CD4-positive, alpha-beta T cell treated with Interleukin-21 for 1 hour (primary cell): ENCODE measurements at regions not wholly inside any gene's neighbourhood (a gene's known extent, or its start where the extent isn't known, plus 50 kb on each side); places are given as distances from the start of the nearest gene placed in this dataset.
"Not testable (repeated sequence)": the region's sequence is repeated elsewhere in the genome, so short reads cannot be mapped to it uniquely, and the experiment has no call there.

Experiments used
- DNase-seq: peaks from one replicate; pipeline ENCODE4 v3.0.0-alpha.2; 2020

DNA sequence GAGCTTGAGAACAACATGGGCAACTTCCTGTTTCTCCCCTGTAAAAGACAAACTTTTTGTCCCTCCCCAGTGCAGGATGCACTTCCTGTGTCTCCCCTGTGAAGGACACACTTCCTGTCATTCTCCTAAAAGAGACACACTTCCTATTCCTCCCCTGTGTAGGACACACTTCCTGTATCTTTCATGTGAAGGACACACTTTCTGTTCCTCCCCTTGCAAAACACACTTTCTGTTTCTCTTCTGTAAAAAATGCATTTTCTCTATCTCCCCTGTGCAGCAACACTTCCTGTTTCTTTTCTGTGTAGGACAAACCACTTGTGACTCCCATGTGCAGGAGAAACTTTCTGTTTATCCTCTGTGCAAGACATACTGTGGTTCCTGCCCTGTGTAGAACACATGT, 488.6 kb upstream of the USP9Y start:
- no peak for DNase-seq

DNA sequence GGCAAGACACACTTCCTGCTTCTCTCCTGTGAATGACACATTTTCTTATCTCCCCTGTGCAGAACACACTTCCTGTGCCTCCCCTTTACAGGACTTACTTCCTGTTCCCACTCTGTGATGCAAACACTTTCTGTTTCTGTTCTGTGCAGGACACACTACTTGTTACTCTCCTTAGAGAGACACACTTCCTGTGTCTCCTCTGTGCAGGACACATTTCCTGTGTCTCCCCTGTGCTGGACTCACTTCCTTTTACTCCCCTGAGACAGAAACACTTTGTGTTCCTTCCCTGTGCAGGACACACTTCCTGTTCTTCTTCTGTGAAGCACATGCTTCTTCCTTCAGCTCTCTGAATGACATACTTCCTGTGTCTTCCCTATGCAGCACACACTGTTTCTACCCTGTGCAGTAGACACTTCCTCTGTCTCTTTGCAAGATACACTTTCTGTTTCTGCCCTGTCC, 485.4 kb upstream of the USP9Y start:
- DNase-seq = peak; percentile 22

DNA sequence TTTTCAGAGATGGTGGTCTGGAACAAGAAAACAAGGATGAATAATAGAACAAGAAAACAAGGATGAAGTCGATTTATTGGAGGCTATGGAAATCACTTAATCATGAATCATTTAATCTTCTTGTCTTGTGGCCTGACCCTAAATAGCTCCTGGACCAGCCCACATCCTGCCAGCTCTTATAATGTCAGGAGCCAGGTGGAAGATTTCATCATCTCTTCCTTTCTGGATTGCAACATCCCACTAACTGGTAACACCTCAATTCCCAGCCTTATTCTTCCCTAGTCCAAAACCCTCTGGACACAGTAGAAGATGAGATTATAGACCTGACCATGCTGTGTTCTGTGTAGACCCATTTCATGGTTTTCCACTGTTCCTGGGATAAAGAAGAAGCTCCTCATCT, 470.1 kb upstream of the USP9Y start:
- no peak for DNase-seq

DNA sequence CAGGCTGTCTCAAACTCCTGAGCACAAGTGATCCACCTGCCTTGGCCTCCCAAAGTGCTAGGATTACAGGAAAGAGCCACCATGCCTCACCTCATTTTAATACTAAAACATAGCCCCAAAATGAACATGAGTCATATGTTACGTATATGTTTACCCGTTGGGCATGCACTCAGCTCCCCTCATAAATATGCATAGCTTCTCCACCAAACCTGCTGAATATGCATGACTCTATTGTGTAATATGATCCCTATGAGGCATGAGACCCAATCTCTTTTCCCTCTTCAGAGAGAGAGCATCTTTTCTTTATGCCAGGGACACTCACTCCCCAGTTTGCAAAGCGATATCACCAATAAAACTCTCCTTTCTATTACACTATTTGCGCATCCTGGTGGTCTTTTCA, 464.6 kb upstream of the USP9Y start:
- DNase-seq = no peak

DNA sequence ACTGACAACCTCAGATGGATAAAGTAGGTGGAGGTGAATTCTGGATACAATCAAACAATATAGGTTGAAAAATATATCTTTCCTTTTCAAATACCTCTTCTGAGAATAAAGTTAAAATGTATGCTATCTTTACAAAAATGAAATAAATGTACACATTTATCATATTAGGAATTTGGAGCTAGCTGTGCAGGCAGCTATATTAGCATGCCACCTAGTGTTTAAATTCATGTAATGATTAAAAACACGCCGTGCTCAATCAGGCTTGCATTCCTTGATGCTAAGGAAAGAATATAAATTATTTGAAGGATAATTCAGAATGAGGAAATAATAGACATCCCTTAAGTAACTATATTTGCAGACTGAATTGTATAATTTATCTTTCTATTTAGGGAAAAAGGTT, 460.7 kb upstream of the USP9Y start:
- not testable (repeated sequence) for DNase-seq

DNA sequence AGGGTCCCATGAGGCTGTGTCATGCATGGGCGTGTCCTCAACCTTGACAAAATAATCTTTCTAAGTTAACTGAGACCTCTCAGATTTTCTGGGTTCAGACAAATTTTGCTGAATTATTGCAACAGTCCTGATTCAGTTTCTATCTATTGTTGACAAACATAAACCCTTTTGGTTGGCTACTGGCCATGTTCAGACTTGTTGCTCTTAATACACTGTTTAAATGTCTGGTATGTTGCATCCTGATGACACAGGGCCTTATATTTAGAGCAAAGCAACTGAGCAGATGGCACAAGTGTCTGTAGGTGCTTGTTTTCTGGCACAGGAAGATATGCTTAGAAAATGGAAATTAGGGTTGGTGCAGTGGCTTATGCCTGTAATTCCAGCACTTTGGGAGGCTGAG, 456.9 kb upstream of the USP9Y start:
- DNase-seq = no peak

DNA sequence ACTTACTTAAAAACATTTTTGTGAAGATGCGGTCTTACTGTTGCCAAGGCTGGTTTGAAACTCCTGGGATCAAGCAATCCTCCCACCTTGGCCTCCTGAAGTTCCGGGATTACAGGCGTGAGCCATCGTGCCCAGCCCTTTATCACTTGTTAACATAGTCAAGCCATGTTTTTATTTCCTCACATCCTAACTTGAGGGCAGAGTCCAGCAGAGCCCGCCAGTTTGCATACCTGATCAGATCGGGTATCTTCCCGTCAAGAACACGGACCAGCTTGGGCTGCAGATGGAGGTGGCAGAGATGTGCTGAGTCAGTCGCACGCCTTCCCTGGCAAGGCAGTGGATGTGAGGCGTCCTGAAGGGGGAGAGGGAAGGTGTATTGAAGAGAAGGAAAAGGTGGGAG, 447.3 kb upstream of the USP9Y start:
- DNase-seq = no peak

DNA sequence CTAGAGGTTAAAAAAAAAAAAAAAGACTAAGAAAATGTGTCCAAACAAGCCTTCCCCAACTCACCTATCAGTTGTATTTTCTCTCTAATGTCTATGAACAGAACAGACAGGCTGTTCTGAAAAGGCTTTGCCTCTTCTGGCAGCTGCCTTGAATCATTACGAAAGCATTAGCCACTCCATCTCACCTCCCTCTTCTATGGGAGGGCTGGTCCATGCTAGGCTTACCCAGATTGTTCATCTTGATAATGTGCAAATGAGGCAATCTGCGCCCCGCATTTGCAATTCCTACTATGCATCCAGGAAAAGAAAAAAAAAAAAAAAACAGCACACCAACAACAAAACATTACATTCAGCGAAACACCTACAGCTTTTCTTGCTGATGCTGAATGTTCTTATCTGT, 429.9 kb upstream of the USP9Y start:
- no peak for DNase-seq

DNA sequence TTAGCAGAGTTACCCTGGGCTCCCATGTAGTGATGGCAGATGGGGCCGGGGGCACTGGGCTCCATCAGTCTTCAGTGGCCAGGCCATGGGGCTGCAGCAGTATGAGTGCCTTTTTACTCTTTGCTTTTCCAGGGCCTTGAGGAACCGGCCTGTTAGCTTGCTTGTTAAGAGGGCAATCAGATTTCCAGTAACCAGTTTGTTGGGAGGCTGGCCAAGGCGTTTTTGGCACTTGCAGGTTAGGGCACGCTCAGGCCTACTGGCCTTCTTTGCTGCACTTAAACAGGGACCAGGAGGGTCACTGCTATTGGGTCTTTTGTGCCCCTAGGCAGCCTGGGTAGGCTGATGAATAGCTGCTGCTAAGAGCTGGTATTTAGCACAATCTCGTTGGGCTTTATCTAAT, 415.4 kb upstream of the USP9Y start:
- DNase-seq = no peak

DNA sequence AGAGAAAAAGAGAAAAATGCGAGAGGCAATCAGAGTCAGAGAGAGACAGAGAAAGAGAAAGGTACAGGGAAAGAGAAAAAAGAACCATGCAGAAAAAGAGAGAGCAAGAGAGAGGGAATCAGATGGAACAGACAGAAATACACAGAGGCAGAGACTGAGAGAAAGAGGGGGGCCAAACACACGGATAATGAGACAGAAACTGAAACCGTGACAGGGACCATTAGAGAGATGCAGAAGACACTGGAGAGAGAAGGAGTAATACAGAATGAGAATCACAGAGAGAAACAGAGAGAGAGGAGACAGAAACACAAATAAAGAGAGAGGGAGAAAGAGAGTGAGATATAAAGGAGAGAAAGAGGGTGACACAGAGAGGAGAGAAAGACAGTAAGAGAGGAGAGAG, 412.1 kb upstream of the USP9Y start:
- no peak for DNase-seq

DNA sequence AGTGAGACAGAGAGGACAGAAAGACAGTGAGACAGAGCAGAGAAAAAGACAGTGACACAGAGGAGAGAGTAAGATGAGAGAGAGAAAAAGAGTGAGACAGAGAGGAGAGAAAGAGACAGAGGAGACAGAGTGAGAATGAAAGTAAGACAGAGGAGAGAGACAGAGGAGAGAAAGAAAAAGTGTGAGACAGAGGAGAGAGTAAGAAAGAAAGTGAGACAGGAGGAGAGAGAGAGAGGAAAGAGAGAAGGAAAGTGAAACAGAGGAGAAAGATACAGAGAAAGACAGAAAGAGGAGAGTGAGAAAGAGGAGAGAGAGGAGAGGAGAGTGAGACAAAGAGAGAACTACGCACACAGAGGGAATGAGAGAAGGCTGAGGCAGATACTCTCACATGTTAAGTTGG, 411.6 kb upstream of the USP9Y start:
- no peak for DNase-seq

DNA sequence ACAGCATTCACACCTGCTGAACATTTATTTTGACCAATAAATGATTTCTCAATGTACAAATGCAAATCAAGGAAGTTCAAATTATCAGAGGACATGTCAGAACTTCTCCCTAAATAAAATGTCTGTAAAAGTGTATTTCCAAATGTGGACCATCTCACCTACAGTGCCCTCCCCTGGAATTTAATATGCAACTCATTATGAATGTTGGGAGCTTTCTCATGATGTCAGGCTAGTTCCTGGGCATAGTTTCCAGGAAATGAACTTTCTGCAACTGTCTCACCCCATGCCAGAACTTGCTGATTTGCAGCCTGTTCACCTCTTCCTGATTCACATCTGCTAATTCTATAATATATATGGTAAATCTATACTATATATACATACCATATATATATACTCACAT, 408.5 kb upstream of the USP9Y start:
- DNase-seq = no peak

DNA sequence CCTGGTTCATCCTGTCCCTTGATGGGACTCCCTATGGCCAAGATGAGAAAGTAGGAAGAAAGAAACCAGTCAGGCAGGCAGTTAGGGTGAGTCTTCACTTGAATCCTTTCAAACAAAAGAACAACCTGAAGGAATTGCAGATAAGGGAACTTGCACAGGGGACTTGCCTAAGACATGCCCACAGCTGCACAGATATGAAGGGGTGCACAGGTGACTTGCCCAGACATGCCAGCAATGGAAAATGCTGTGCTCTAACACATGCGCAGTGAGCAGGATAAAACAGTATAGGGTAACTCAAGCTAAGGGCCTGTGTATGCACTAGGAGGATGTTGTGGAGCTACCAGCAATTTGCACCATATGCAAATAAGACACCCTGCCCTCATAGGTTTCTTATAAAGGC, 404.6 kb upstream of the USP9Y start:
- DNase-seq = no peak

DNA sequence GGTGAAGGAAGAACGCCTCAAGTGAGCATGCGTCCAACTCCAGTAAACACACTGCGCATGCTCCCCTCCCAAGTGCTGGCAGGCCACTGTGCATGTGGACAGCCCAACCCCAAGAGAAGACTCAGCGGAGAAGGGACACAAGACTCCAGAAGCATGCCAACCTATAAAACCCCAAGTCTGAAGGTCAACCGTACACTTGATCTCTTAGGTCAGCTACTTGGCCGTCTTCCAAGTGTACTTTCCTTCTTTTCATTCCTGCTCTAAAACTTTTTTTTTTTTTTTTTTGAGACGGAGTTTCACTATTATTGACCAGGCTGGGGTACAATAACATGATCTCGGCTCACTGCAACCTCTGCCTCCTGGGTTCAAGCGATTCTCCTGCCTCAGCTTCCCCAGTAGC, 401.2 kb upstream of the USP9Y start:
- not testable (repeated sequence) for DNase-seq

DNA sequence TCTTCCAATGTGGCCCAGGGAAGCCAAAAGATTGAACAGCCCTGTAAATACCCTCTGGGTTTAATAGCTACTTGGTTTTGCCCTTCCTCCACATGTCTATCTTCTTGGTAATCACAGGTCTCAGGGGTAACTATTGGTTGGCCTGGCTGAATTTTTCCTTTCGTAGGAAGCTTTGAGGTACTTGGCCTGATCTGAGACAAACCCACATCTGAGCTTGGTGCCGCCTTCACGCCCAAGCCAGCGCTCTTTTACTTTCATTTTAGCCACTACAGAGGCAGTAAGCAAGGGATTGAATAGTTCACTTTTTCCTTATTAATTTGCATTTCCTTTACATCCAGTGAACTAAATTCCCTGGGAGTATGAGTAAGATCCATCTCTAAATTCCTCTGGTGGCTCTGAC, 397.6 kb upstream of the USP9Y start:
- DNase-seq = peak; percentile 43

DNA sequence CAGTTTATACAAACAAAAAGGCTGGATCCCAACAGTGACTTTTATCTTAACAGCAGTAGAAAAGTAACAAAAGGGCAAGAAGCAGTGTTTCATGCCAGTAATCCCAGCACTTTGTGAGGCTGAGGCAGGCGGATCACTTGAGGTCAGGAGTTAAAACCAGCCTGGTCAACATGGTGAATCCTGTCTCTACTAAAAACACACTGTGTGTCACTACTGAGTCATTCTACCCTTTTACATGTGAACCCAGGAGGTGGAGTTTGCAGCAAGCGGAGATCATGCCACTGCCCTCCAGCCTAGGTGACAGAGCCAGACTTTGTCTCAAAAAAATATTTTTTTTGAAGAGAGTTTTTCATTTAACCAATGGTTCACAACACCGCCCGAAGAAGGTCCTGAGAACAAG, 395.6 kb upstream of the USP9Y start:
- DNase-seq = no peak

DNA sequence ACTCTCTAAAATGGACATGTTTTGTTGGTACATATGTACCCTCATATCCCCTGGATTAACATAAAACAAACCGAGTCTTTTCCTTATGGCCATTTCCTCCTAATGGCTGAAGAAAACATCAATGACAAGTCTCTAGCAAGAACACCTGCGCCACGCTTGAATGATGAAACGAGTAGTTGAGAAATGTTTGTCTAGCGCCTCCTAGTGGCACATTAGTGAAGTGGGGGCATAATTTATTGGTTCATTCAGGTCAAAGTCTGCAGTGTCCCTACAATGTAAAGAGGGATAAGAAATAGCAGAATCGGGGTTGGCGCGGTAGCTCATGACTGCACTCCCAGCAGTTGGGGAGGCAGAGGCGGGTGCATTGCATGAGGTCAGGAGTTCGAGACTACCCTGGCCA, 391.8 kb upstream of the USP9Y start:
- peak; percentile 35 for DNase-seq

DNA sequence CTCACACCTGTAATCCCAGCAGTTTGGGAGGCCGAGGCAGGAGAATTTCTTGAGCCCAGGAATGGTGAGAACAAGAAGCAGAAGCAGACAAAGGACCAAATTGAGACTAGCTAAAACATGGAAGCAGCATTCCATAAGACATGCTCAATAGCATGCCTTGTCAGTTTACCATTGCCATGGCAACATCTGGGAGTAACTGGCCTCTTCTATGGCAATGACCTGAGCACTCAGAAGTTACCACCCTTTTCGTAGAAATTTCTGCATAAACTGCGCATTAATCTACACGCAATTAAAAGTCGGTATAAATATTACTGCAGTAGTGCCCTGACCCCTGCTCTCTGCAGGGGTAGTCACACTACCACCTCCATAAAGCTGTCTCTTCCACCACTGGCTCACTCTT, 390.2 kb upstream of the USP9Y start:
- DNase-seq = no peak

DNA sequence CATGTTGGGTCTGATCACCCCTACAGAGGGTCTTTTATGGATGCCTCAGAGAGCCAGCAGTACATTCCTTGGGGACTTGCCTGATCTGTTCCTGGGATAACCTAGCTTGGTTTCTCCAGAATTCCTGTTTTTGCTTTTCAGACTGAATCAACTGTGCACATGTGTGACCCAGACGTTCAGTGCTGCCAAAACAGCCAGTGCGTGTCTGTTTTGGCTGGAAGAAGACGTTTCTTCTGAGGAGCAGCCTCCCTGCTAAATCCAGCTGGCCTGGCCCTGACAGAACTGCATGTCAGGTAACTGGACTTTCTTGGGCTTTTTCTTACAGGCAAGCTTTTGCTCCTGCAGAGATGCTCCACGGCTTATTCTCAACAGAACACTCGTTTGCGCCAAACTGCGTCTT, 373.3 kb upstream of the USP9Y start:
- no peak for DNase-seq

DNA sequence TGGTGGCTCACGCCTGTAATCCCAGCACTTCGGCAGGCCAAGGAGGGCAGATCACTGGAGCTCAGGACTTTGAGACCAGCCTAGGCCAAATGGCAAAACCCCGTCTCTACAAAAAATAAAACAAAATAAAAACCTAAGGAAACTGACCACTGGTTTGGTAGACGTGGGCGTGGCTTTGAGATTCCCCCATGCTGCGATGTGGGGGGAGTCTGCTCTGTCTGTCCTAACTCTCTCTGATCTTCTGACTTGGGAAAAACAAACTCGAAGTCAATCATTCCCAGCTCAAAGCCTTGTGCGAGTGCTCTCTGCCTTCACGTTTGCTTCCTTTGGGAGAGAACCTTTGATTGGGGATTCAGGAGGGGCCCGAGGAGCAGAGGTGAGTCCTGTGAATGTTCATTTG, 369.1 kb upstream of the USP9Y start:
- DNase-seq = not testable (repeated sequence)

DNA sequence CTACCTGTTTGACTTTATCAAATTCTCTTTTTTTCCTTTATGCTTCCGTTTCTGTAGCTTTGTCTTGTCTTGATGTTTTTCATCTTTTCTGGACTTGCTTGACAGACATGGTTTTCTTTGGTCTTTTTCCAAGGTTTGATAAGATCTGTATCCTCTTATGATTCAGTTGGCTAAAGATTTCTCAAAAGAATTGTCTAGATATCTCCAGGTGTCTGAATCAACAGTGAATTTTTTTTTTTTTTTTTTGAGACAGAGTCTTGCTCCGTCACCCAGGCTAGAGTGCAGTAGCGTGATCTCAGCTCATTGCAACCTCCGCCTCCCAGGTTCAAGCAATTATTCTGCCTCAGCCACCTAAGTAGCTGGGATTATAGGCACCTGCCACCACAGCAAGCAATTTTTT, 357.8 kb upstream of the USP9Y start:
- no peak for DNase-seq

DNA sequence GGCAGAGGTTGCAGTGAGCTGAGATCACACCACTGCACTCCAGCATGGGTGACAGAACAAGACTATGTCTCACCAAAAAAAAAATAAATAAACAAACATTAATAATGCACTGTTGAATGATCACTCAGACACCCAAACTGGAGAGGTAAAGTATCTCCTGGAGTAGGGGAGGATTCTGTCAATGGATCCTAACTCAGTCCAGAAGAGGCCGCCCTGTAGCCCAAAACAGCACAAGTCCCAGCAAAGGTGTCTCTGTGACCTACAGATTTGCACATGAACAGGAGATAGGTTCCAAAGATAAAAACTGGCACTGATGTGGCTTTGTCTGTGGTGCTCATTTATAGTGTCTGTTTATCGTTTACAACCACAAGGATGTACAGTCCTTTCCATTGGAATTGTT, 352.9 kb upstream of the USP9Y start:
- no peak for DNase-seq

DNA sequence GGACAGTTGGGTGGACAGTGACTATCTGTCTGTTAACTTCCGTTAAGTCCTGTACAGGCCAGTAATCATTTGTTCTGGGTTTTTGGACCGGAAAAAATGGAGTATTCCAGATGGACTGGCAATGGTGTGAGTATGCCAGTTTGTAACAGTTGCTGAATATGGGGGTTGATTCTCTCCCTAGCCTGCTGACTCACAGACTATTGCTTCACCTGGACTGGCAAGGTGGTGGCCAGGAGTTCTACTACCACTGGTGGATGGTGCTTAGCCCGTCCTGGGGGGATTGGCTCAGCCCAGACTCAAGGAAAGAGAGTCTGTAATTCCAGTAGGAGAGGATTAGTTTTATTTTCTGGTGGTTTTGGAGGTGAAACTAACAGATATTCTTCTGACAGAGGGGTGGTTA, 343.8 kb upstream of the USP9Y start:
- no peak for DNase-seq

DNA sequence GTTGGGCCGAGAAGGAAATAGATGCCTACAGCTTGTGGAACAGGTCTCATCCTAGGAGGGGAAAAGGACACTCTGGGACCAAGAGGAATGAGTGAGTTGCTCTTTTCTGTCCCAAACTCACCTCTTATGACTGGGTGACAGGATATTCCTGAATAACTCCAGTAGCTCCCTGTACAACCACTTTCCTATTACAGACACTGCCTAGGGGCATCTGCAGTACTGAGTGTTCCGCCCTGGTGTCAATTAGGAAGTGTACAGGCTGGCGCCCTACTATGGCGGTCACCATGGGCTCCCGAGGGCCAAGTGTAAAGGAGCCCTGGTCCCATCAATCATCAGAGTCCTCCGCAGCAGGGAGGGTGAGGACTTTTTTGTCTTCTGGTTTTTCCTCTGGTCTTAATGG, 343.4 kb upstream of the USP9Y start:
- no peak for DNase-seq

DNA sequence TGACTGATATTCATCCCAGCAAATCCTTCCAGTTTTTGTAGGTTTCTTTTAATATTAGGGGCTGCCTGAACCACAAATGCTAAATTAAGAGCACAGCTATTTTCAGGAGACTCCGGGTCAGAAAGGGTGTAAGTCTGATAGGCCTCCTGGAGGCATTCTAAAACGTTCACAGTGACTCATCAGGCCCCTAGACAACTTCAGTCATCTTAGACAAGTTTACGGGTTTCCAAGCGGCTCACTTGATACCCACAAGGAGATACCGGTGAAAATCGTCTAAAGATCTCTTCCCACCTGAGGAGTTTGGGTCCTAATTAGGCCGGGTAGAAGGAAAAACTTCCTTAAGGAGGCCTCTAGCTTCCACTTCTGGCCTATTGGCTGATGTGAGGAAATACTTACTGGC, 342.7 kb upstream of the USP9Y start:
- DNase-seq = no peak

DNA sequence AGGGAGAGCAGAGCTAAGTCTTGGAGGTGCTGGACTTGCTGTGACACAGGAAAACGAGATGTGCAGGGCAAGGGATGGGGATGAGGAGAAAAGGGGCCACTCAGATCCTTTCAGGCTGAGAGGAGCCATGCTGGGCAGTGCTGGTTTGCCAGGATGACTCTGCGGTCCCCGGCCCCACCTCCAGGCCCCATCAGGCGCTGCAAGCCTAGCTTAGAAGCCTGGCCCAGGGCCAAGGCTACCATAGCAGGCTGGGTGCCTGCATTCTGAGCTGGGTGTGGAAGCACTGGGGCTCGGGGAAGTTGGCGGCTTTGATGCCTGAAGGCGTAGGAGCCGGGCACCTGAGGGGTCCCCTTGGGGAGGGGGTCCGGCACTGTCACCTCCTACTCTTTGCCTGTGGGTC, 341.2 kb upstream of the USP9Y start:
- no peak for DNase-seq
